ENCODE measurements at regions not wholly inside any gene's neighbourhood (a gene's known extent, or its start where the extent isn't known, plus 50 kb on each side); places are given as distances from the start of the nearest gene placed in this dataset.

- H3K27me3 ChIP-seq (ENCODE audit: insufficient read depth, low read depth, low read length): no peaks in the 10 kb centered on the region
- H3K4me2 ChIP-seq (ENCODE audit: low read length): no peak overlapping the region
- H3K27ac ChIP-seq (ENCODE audit: low read length): no peak overlapping the region
- no peaks in the 10 kb centered on the region for H3K79me2 ChIP-seq (replicated peaks; ENCODE audit: insufficient read depth, low read length)
- H3K4me3 ChIP-seq (ENCODE audit: low read length): no peak overlapping the region
- no peaks in the 10 kb centered on the region for H4K20me1 ChIP-seq (ENCODE audit: insufficient read depth)
- H2AFZ ChIP-seq (ENCODE audit: low read depth, low read length): no peak overlapping the region
- TF ChIP-seq RAD21 (conservative IDR thresholded peaks at IDR 0.05) (no peak), SMC3 (conservative IDR thresholded peaks at IDR 0.05; ENCODE audit: poor library complexity) (peak; percentile 55), CTCF (IDR thresholded peaks at IDR 0.05; ENCODE audit: poor library complexity, severe bottlenecking) (no peak)
- H3K9me2 ChIP-seq (ENCODE audit: insufficient read depth, low read length): no peaks in the 10 kb centered on the region
- H3K9ac ChIP-seq (ENCODE audit: low read length): no peak overlapping the region
- H3K9me3 ChIP-seq (ENCODE audit: low read length): no peaks in the 10 kb centered on the region
- no peaks in the 10 kb centered on the region for H3F3A ChIP-seq (ENCODE audit: insufficient read depth, low read length, poor library complexity, severe bottlenecking)
- H3K36me3 ChIP-seq (ENCODE audit: insufficient read depth, low read length): no peaks in the 10 kb centered on the region
Observed at GRCh38 chr2:64331114-64331645, 122.8 kb upstream of the LGALSL start.

GRCh38 chr2:64331849-64332699, 121.9 kb upstream of the LGALSL start:
- no peak overlapping the region for H3K27ac ChIP-seq (ENCODE audit: low read length)
- H3K36me3 ChIP-seq (ENCODE audit: insufficient read depth, low read length): no peaks in the 10 kb centered on the region
- no peak overlapping the region for H3K4me3 ChIP-seq (ENCODE audit: low read length)
- no peaks in the 10 kb centered on the region for H3F3A ChIP-seq (ENCODE audit: insufficient read depth, low read length, poor library complexity, severe bottlenecking)
- H3K9me2 ChIP-seq (ENCODE audit: insufficient read depth, low read length): no peaks in the 10 kb centered on the region
- no peaks in the 10 kb centered on the region for H3K79me2 ChIP-seq (replicated peaks; ENCODE audit: insufficient read depth, low read length)
- H4K20me1 ChIP-seq (ENCODE audit: insufficient read depth): no peaks in the 10 kb centered on the region
- no peak overlapping the region for H3K9ac ChIP-seq (ENCODE audit: low read length)
- no peak for TF ChIP-seq SMC3 (conservative IDR thresholded peaks at IDR 0.05; ENCODE audit: poor library complexity)
- H3K4me2 ChIP-seq (ENCODE audit: low read length): no peak overlapping the region
- H2AFZ ChIP-seq (ENCODE audit: low read depth, low read length): no peak overlapping the region
- H3K9me3 ChIP-seq (ENCODE audit: low read length): no peaks in the 10 kb centered on the region
- no peaks in the 10 kb centered on the region for H3K27me3 ChIP-seq (ENCODE audit: insufficient read depth, low read depth, low read length)

- H3K9me2 ChIP-seq (ENCODE audit: insufficient read depth, low read length): no peaks in the 10 kb centered on the region
Observed at GRCh38 chr2:64336171-64336570, 117.8 kb upstream of the LGALSL start.

More at GRCh38 chr2:64336171-64336570, 117.8 kb upstream of the LGALSL start:
- Histone ChIP-seq H3K36me3 (ENCODE audit: insufficient read depth, low read length) (no peaks in the 10 kb centered on the region), H3K4me2 (ENCODE audit: low read length) (no peak overlapping the region), H2AFZ (ENCODE audit: low read depth, low read length) (no peak overlapping the region), H3K27ac (ENCODE audit: low read length) (no peak overlapping the region), H3K27me3 (ENCODE audit: insufficient read depth, low read depth, low read length) (no peaks in the 10 kb centered on the region), H3K9ac (ENCODE audit: low read length) (no peak overlapping the region), H3K9me3 (ENCODE audit: low read length) (no peaks in the 10 kb centered on the region), H3F3A (ENCODE audit: insufficient read depth, low read length, poor library complexity, severe bottlenecking) (no peaks in the 10 kb centered on the region), H3K4me3 (ENCODE audit: low read length) (no peak overlapping the region), H4K20me1 (ENCODE audit: insufficient read depth) (no peaks in the 10 kb centered on the region), H3K79me2 (replicated peaks; ENCODE audit: insufficient read depth, low read length) (no peaks in the 10 kb centered on the region)
- TF ChIP-seq MXI1 (conservative IDR thresholded peaks at IDR 0.05; ENCODE audit: poor library complexity, severe bottlenecking) (no peak), RAD21 (conservative IDR thresholded peaks at IDR 0.05) (no peak), EZH2 (IDR thresholded peaks at IDR 0.05; ENCODE audit: borderline replicate concordance, insufficient read depth, low read length, poor library complexity, severe bottlenecking) (no peak), CTCF (IDR thresholded peaks at IDR 0.05; ENCODE audit: poor library complexity, severe bottlenecking) (no peak), TAF1 (IDR thresholded peaks at IDR 0.05; ENCODE audit: low read depth) (no peak), SMC3 (conservative IDR thresholded peaks at IDR 0.05; ENCODE audit: poor library complexity) (no peak), REST (IDR thresholded peaks at IDR 0.05; ENCODE audit: borderline replicate concordance) (no peak), POLR2AphosphoS5 (IDR thresholded peaks at IDR 0.05) (no peak), EP300 (conservative IDR thresholded peaks at IDR 0.05; ENCODE audit: poor library complexity, severe bottlenecking) (no peak)
